ENCODE measurements at regions not wholly inside any gene's neighbourhood (a gene's known extent, or its start where the extent isn't known, plus 50 kb on each side); places are given as distances from the start of the nearest gene placed in this dataset.

DNA sequence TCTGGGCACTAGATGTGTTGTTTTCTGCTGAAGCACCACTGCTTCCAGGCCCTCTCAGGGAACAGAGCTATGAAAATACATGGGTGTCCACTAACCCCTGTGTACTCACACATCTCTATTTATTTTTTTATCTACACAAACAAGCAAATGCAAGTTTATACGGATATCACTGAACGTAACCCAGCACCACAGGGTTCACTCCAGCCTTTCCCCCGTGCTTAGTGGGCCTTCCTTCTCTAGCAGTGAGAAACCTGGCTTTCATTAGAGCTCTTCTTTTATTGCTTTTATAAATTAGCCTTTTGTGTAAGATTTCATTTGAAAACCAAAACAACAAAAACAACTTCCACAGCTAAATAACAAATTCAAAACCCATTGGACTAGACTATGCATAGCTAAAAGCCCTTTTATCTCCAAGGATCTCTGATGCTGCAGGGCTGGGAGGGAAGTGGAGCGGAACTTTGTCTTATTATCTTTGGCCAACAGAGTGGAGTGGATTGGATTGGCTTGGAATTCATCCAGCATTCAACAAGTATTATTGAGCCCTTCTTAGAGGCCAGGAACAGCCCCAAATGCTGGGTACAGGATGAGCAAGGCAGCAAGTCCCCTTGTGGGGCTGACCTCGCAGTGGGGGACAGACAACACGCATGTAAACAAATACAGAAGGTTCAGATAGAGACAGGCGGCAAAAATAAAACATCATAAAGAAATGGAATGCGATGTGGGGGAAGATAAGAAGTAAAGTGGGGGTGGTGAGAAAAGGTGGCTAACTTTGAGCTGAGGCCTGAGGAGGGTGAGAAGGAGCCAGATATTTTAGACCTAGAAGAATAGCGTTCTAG, 371.8 kb upstream of the POU3F1 start:
- TF ChIP-seq TAF1 (conservative IDR thresholded peaks at IDR 0.05) (no peak), HNF4G (IDR thresholded peaks at IDR 0.05) (no peak), GABPA (IDR thresholded peaks at IDR 0.05 in 1 of 2, conservative IDR thresholded peaks at IDR 0.05 in 1 of 2) (no peak), FOXA2 (IDR thresholded peaks at IDR 0.05) (no peak), YY1 (IDR thresholded peaks at IDR 0.05) (no peak), EGR1 (IDR thresholded peaks at IDR 0.05; ENCODE audit: low read depth in 2 of 2) (no peak), FOXA1 (IDR thresholded peaks at IDR 0.05) (no peak), JUND (IDR thresholded peaks at IDR 0.05) (no peak)
- TF ChIP-seq, protein P1, sequence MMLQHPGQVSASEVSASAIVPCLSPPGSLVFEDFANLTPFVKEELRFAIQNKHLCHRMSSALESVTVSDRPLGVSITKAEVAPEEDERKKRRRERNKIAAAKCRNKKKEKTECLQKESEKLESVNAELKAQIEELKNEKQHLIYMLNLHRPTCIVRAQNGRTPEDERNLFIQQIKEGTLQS (IDR thresholded peaks at IDR 0.05) = no peak
- TF ChIP-seq, protein P2, sequence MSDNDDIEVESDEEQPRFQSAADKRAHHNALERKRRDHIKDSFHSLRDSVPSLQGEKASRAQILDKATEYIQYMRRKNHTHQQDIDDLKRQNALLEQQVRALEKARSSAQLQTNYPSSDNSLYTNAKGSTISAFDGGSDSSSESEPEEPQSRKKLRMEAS (IDR thresholded peaks at IDR 0.05) = no peak
- TF ChIP-seq, protein P3, sequence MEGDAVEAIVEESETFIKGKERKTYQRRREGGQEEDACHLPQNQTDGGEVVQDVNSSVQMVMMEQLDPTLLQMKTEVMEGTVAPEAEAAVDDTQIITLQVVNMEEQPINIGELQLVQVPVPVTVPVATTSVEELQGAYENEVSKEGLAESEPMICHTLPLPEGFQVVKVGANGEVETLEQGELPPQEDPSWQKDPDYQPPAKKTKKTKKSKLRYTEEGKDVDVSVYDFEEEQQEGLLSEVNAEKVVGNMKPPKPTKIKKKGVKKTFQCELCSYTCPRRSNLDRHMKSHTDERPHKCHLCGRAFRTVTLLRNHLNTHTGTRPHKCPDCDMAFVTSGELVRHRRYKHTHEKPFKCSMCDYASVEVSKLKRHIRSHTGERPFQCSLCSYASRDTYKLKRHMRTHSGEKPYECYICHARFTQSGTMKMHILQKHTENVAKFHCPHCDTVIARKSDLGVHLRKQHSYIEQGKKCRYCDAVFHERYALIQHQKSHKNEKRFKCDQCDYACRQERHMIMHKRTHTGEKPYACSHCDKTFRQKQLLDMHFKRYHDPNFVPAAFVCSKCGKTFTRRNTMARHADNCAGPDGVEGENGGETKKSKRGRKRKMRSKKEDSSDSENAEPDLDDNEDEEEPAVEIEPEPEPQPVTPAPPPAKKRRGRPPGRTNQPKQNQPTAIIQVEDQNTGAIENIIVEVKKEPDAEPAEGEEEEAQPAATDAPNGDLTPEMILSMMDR (IDR thresholded peaks at IDR 0.05; ENCODE audit: low read depth, low read length, missing input control) = no peak
- no peak overlapping the region for H3K4me3 ChIP-seq (ENCODE audit: low read depth in 1 of 3, low read length in 3 of 3)
- WGBS = 87% methylated on average over 9 of the region's 9 CpGs
- H3K9me3 ChIP-seq (ENCODE audit: control insufficient read depth in 4 of 4, low read length in 3 of 4) = peaks cover 0 to 10% (median 1%) of the 10 kb centered on the region in 4 donors
- no peak for DNase-seq (ENCODE audit: low spot score)
- peaks cover 0 to 2% (median 0%) of the 10 kb centered on the region in 4 donors for H3K36me3 ChIP-seq (ENCODE audit: control insufficient read depth in 4 of 4, insufficient read depth in 3 of 4, low read depth in 1 of 4, low read length in 3 of 4)
- H3K27ac ChIP-seq (ENCODE audit: low read depth in 1 of 2, low read length in 2 of 2) = no peak overlapping the region
- H3K4me1 ChIP-seq (ENCODE audit: control insufficient read depth in 4 of 4, insufficient read depth in 4 of 4, low read length in 3 of 4) = no peaks in the 10 kb centered on the region
- peaks cover 0 to 5% (median 2%) of the 10 kb centered on the region in 4 donors for H3K27me3 ChIP-seq (ENCODE audit: control insufficient read depth in 4 of 4, insufficient read depth in 4 of 4, low read length in 3 of 4)
- no peak overlapping the region for H3K9ac ChIP-seq (ENCODE audit: low read depth in 1 of 2, low read length in 2 of 2)

DNA sequence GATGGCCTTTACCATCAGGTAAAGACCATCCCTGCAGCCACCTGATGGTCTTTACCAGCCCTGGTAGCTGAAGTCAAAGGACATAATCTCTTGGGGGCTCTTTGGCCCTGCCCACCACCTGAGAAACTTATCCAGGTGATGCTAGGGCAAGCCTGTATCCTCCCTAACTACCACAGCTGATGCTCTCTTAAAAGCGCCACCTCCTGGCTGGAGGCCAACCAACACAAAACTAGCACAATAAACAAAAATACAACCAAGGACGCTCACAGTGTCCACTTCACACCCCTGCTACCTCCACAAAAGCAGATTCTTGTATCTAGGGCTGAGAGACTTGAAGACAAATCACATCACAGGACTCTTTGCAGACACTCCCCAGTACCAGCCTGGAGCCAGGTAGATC, 357.1 kb upstream of the POU3F1 start:
- TF ChIP-seq RXRA (IDR thresholded peaks at IDR 0.05) = no peak
- no peak for TF ChIP-seq HNF4A (conservative IDR thresholded peaks at IDR 0.05)
- no peak for TF ChIP-seq YY1 (IDR thresholded peaks at IDR 0.05)
- no peak for TF ChIP-seq SP1 (IDR thresholded peaks at IDR 0.05)
- no peak for TF ChIP-seq JUND (IDR thresholded peaks at IDR 0.05)
- TF ChIP-seq HNF4G (IDR thresholded peaks at IDR 0.05) = no peak
- no peak for TF ChIP-seq GABPA (IDR thresholded peaks at IDR 0.05 in 1 of 2, conservative IDR thresholded peaks at IDR 0.05 in 1 of 2)
- no peak overlapping the region for H3K9ac ChIP-seq (ENCODE audit: low read depth in 1 of 2, low read length in 2 of 2)
- no peaks in the 10 kb centered on the region for H3K4me1 ChIP-seq (ENCODE audit: control insufficient read depth in 4 of 4, insufficient read depth in 4 of 4, low read length in 3 of 4)
- no peak overlapping the region for H3K27ac ChIP-seq (ENCODE audit: low read depth in 1 of 2, low read length in 2 of 2)
- H3K27me3 ChIP-seq (ENCODE audit: control insufficient read depth in 4 of 4, insufficient read depth in 4 of 4, low read length in 3 of 4) = no peaks in the 10 kb centered on the region
- no peaks in the 10 kb centered on the region for H3K36me3 ChIP-seq (ENCODE audit: control insufficient read depth in 4 of 4, insufficient read depth in 3 of 4, low read depth in 1 of 4, low read length in 3 of 4)
- no peak overlapping the region for H3K4me3 ChIP-seq (ENCODE audit: low read depth in 1 of 3, low read length in 3 of 3)
- DNase-seq (ENCODE audit: low spot score) = no peak
- WGBS = 71% methylated on average over 2 of the region's 2 CpGs
- peaks cover 1 to 17% (median 4%) of the 10 kb centered on the region in 4 donors for H3K9me3 ChIP-seq (ENCODE audit: control insufficient read depth in 4 of 4, low read length in 3 of 4)

DNA sequence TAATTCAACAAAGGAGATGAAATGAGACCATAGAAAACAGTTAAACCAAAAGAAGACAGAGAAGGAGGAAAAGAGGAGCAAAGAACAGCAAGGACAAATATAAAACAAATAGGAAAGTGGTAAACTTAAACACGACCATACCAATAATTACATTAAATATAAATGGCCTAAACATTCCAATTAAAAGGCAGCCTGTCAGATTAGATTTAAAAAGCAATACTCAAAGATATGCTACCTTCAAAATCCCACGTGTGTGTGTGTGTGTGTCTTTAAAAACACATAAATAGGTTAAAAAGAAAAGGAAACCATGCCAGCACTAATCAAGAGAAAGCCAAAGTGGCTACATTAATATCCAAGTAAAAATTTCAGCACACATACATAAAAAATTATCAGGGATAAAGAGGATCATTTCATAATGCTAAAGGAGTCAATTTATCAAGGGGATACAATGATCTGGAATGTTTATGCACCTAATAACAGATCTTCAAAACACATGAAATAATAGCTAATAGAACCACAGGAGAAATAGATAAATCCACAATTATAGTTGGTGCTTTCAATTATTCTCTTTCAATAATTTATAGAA, 355.7 kb upstream of the POU3F1 start:
- no peak overlapping the region for H3K27ac ChIP-seq (ENCODE audit: low read depth in 1 of 2, low read length in 2 of 2)
- H3K4me3 ChIP-seq (ENCODE audit: low read depth in 1 of 3, low read length in 3 of 3) = no peak overlapping the region
- no peak for DNase-seq (ENCODE audit: low spot score)
- no peaks in the 10 kb centered on the region for H3K4me1 ChIP-seq (ENCODE audit: control insufficient read depth in 4 of 4, insufficient read depth in 4 of 4, low read length in 3 of 4)
- H3K9ac ChIP-seq (ENCODE audit: low read depth in 1 of 2, low read length in 2 of 2) = no peak overlapping the region
- 37% methylated on average over 2 of the region's 2 CpGs for WGBS
- peaks cover 1 to 12% (median 4%) of the 10 kb centered on the region in 4 donors for H3K9me3 ChIP-seq (ENCODE audit: control insufficient read depth in 4 of 4, low read length in 3 of 4)
- no peaks in the 10 kb centered on the region for H3K27me3 ChIP-seq (ENCODE audit: control insufficient read depth in 4 of 4, insufficient read depth in 4 of 4, low read length in 3 of 4)
- no peaks in the 10 kb centered on the region for H3K36me3 ChIP-seq (ENCODE audit: control insufficient read depth in 4 of 4, insufficient read depth in 3 of 4, low read depth in 1 of 4, low read length in 3 of 4)
- TF ChIP-seq SP1 (IDR thresholded peaks at IDR 0.05) = no peak
- TF ChIP-seq YY1 (IDR thresholded peaks at IDR 0.05) = no peak
- no peak for TF ChIP-seq HNF4G (IDR thresholded peaks at IDR 0.05)
- no peak for TF ChIP-seq RAD21 (IDR thresholded peaks at IDR 0.05)
- TF ChIP-seq, protein P1 (IDR thresholded peaks at IDR 0.05) = no peak
- TF ChIP-seq TAF1 (conservative IDR thresholded peaks at IDR 0.05) = no peak
- TF ChIP-seq FOXA1 (IDR thresholded peaks at IDR 0.05) = no peak
- TF ChIP-seq, protein P2 (IDR thresholded peaks at IDR 0.05) = no peak
- TF ChIP-seq GABPA (IDR thresholded peaks at IDR 0.05 in 1 of 2, conservative IDR thresholded peaks at IDR 0.05 in 1 of 2) = no peak
- no peak for TF ChIP-seq EGR1 (IDR thresholded peaks at IDR 0.05; ENCODE audit: low read depth in 2 of 2)
- TF ChIP-seq, protein P4, sequence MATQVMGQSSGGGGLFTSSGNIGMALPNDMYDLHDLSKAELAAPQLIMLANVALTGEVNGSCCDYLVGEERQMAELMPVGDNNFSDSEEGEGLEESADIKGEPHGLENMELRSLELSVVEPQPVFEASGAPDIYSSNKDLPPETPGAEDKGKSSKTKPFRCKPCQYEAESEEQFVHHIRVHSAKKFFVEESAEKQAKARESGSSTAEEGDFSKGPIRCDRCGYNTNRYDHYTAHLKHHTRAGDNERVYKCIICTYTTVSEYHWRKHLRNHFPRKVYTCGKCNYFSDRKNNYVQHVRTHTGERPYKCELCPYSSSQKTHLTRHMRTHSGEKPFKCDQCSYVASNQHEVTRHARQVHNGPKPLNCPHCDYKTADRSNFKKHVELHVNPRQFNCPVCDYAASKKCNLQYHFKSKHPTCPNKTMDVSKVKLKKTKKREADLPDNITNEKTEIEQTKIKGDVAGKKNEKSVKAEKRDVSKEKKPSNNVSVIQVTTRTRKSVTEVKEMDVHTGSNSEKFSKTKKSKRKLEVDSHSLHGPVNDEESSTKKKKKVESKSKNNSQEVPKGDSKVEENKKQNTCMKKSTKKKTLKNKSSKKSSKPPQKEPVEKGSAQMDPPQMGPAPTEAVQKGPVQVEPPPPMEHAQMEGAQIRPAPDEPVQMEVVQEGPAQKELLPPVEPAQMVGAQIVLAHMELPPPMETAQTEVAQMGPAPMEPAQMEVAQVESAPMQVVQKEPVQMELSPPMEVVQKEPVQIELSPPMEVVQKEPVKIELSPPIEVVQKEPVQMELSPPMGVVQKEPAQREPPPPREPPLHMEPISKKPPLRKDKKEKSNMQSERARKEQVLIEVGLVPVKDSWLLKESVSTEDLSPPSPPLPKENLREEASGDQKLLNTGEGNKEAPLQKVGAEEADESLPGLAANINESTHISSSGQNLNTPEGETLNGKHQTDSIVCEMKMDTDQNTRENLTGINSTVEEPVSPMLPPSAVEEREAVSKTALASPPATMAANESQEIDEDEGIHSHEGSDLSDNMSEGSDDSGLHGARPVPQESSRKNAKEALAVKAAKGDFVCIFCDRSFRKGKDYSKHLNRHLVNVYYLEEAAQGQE (IDR thresholded peaks at IDR 0.05) = no peak

Measured in liver (tissue), 8 donors.